DMS53 treated with DMSO at 0.1 percent for 48 hours (cell line): ENCODE measurements at regions not wholly inside any gene's neighbourhood (a gene's known extent, or its start where the extent isn't known, plus 50 kb on each side); places are given as distances from the start of the nearest gene placed in this dataset.
"Not testable (repeated sequence)": the region's sequence is repeated elsewhere in the genome, so short reads cannot be mapped to it uniquely, and the experiment has no call there.

Source experiments
- DNase-seq: peaks from one replicate; lab custom pipeline; 2025; ENCODE audit not compliant: unreplicated experiment; lab: John Stamatoyannopoulos, UW

DNA sequence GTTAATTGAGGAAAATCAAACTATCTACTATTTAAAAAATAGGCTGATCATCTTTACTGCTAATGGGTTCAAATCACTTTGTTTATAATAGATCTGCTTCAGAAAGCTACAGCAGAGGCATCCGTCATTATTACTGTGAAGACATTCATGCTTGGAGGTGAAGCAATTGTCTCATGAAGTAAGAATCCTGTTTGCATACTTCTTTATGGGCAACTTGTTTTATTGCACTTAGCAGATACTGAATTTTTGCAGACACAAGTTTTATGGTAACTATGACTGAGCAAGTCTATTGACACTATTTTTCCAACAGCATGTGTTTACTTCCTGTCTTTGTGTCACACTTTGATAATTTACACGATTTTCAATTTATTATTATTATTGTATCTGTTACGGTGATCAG is 573.9 kb downstream of the RFPL4B start:
- DNase-seq = no peak

DNA sequence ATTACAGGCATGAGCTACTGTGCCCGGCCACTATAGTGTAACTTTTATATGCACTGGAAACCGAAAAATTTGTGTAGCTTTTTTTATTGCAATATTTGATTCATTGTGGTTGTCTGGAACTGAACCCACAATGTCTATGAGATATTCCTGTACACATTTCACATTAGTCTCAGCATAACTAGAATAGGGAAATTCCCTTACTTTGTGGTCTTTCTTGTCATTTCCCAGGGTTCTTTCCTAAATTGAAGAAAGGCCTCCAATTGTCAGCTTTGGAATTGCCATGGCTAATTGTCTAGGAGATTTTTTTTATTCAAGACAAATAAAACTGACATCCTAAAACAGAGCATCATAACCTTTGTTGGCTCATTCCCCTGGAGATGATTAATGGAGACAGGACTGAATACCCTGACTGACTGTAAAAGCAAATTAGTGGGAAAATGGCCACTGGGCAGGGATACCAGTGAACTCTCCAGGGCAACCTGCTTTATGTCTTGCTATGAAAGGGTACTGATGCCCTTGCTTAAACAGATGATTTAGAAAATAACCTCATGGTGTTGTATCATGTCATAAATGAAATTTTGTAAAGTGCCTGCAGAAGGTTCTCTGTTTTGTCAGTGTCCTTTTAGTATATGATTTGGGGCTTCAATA is 576.9 kb downstream of the RFPL4B start:
- no peak for DNase-seq

DNA sequence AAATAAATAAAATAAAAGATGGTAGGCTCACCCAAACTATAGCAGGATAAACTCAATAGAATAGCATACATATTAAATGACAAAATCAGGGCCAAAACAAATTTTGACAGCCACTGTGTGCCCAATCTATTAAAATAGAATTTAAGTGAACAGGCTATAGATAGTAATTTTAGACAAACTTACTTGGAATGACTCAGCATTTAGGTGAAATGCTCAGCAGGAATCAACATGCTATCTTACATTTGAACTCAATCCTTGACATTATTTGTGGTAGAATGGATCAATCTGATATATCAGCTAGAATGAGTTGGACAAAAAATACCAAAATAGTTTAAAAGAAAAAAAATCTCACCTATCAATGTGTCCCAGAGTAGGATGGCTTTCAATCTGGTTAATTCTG is 578.6 kb downstream of the RFPL4B start:
- no peak for DNase-seq

DNA sequence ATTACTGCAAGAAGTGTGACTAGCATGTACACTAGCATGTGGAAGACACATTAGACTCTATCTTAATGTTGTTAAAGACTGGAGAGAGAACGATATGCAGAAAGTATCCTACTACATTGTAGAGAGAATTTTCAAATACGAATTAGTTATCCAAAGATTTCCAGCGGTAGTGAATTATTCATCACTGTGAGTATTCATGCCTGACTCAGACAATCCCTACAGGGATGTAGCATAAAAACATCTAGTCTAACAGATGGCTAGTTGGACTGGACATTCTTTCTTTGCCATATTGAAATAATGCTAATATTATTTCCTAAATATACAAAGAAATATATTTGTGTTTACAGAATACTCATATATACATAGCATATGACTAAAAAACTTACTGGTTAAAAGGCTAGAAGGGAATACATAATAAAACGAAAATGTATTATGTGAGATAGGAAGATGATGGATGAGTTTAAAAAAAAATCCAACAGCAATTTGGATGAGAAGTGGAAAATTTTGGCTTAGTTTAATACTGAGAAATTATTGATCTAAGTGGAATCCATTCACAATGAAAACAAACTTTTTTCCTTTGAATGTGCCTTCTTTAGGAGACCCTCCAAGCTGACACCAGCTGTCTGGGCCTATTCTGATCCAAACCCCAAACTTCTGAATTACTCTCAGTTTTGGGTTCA is 580.7 kb downstream of the RFPL4B start:
- no peak for DNase-seq

DNA sequence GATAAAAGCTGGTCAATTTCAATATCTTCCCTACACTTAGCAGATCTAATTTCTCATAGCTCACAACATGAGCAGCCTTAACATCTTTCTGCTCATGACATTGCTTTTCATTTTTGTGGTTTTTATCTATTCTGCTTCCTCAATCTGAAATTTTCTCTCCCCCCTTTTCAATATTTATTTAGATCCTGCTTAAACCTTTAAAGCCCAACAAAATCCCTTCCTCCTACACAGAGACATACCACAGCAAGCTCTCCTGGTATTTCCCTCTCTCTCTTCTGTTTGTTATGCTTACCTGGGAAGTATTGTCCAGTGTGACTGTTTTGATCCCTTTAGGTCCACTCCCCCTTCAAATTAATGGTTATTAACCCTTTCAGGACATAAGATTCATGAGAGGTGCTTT is 582.5 kb downstream of the RFPL4B start:
- DNase-seq = no peak

DNA sequence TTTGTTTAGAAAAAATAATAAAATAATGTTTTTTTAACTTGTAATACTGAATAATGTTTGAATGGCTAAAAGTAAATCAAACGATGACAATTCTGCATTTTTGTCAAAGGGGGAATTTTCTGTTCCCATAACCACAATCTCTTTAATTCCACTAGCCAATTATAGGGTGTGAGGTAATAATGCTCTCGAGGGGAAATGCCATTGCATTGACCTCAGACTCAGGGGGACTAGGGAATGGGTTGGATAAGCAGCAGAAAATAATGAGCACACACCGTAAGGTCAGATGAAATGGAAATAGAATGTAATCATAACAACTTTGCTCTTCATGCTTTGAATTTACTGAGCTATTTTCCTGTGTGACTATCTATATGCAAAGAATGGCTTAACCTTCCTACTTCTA is 584.7 kb downstream of the RFPL4B start:
- no peak for DNase-seq

DNA sequence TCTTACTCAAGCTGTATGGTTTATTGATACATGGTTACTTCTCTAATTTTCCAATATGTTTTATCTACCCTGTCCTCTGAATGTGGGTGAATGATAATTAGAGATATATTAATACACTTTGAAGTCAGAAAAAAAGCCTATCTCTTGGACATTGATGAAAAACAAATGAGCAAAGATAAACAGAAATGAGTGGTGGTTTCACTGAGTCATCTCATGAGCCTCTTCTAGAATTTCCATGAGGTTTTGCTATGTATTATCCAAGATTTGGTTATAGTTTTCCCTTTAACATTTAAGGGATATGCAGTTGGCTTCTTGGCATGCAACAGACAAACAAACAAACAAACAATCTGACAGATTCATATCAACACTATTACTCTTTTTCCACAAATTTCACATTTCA is 586.8 kb downstream of the RFPL4B start:
- no peak for DNase-seq

DNA sequence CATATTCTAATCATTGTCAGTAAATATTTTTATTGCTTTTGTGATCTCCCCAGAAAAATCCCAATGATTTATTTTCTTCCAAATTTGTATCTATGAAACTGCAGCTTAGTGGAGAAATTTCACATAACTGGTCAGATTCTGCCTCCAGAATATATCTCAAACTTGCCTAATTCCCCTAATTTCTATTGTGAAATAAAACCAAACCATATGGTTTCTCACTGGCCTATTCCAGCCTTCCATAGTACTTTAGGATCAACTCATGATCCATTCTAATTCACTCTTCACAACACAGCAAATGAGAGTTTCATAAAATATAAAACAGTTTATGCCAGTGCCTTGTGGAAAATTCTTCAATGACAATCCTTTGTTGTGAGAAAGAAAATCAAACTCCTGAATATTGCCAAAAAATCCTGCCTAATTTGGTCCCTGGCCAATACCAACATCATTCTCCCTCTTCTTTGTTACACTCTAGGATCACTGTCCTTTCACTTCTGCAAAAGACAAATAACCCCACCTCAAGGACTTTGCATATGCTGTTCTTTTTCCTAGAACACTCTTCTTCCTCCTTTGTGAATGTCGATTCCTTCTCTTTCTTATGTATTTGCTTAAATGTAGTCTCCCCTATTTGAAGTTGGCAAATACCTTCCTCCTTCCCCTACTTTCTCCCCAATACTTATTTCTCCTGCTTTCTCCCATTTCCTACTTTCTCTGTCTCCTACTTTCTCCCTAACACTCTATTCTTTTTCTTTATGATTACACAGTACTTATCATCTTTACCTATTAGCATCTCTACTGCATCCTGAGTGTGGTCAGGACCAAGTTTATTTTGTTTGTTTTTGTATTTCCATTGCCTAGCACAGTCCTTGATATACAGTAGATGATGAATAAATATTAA is 587.5 kb downstream of the RFPL4B start:
- DNase-seq = no peak

DNA sequence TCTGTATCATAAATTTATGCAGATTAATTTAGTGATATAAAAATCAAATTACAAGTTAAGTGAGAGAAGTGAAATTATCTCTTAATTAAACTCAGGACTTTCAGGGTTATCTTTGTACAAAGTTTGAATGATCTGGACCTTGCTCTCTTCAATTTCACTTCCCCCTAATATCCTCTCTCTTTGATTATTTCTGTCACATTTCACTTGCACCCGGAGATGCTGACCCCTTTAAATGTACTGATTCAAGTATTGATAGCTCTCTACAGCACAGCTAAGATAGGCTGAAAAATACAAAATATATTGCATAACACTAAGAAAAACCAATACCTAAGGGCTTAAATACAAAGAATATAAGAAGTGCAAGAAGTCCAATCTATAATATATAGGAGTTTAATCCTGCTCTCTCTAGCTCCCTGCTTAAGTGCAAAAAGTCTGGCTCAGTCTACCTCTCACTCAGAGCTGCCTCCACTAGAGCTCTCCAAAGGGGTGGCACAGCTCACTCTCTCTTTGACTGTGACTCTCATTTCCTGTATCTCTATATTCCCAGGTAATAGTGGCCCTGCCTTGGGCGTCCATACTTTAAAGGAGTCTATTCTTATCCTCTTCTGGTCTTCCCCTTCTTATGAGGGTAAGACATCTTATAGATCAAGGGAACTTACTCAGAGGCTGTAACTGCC is 588.4 kb downstream of the RFPL4B start:
- DNase-seq = no peak

DNA sequence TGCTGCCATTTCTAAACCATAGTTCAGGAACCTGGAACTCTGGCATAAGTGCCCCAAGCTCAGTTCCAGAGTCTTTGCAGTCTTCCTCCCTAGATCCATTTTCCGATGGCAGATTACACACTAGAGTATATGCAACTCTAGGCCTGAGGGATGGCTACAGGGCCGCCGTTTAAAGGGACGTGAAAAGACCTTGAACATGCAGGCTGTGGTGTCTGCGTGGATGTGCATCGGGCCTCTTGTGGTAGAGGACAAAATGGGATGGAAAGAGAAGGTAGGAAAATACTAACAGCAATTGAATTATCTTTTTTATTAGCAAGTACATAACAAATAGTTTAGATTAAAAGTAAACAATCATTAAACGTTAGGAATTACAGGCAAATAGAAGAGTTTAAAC is 588.9 kb downstream of the RFPL4B start:
- no peak for DNase-seq

DNA sequence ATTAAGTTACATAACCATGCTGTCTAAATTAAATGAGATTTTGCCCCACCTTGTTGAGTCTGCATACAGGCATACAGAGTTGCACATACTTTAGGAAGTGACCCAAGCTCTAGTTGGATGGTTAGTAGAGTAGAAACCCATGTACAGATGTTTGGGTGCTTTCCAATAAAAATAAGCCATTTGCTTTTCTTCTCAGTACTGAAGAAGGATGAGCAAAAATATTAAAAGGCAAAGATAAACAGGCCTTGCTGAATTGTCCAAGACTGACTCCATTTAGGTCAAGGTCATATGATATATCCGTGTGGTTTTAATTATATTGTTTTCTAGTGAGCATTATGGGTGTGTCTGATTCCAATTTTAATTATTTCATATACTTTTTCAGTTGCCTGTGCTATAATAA is 589.4 kb downstream of the RFPL4B start:
- no peak for DNase-seq

DNA sequence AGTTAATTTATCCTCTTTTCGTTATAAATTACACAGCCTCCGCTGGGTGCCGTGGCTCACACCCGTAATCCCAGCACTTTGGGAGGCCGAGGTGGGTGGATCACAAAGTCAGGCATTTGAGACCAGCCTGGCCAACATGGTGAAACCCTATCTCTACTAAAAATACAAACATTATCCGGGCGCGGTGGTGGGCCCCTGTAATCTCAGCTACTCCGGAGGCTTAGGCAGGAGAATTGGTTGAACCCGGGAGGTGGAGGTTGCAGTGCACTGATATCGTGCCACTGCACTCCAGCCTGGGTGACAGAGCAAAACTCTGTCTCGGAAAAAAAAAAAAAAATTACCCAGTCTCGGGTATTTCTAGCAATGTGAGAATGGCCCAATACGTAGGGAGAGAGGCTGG is 590.6 kb downstream of the RFPL4B start:
- not testable (repeated sequence) for DNase-seq

DNA sequence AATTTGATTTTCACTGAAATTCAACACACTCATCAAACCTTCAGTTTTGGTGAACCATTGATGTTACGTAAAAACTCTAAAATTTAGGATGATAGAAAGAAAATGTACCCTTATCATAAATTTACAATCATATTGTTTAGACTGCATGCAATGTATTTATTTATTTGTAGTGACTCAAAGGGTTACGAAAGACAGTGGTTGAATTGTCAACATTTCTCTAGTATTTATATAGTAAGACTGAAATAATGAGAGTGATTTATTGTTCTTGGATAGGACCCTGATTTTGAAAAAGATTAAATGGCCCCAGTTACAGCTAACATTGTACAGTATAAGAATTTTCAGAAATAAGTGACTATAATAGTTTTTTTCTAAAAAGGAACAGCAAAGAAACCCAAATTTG is 591.5 kb downstream of the RFPL4B start:
- DNase-seq = no peak

DNA sequence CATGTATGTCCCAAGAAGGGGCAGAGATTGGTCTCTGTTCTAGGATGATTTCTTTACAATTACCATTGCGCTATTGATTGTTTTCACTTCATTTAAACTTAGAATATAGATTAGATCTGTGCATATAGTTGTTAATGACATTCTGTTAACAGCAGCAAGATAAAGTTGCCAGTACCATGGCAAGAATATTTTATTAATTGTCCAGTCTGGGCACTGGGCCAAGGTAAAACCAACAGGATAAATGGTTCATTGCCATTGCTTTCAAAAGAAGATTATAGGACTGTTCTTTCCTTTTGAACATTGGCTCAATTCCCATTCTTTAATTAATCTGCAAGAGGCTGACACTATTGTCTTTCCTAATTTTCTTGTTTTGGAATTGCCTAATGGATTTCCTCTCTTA is 592.4 kb downstream of the RFPL4B start:
- no peak for DNase-seq

DNA sequence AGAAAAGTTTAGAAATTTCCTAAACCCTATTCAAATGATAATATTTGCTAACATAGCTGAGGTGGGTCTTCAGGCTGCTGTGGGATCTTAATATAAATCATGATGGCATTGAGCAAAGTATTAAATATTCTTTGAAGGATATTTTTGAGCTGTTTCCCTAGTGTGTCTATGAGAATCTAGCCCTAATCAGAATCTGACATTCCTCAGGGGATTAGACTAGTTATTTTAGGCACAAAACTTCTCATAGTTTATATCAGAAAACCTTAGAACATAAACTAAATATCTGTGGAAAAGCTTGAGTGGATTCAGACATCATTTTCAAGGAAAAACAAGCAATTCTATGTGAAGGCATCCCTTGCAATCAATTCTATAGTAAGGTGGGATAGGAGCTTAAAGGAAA is 594.5 kb downstream of the RFPL4B start:
- no peak for DNase-seq

DNA sequence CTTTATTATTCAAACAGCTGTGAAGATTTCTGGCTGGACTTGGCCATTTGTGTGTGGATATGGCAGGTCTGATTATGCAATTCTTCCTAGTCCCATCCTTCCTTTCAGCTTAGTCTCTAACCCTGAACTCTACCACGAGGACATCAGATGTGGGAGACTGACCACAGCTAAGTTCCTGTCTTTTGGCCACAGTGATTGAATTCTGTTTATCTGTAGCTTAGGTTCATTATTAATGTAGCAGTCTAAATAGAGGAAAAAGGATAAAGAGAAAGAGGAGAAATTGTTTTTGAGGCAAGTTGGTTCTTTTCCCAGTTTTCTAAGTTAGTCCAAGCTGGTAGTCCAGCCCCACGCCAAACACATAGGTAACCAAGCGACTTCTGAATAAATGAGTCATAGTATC is 598.9 kb downstream of the RFPL4B start:
- no peak for DNase-seq

DNA sequence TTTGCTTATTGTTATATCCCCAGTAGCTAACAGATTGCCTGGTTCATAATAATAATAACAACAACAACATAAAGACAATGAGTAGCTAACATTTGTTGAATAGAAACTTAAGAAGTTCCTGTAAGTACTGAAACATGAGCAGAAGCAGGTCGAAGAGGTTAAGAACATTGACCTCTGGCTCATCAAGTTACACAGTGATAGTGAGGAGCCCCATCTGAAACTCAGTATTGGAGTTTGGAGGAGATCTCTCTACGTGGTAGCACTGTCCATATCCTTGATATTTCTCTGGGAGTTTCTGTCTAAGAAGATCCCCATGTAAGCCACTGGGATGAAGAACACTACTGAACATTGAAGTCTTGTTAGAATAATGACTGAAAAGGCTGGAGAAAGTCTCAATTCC is 600.4 kb downstream of the RFPL4B start:
- no peak for DNase-seq

DNA sequence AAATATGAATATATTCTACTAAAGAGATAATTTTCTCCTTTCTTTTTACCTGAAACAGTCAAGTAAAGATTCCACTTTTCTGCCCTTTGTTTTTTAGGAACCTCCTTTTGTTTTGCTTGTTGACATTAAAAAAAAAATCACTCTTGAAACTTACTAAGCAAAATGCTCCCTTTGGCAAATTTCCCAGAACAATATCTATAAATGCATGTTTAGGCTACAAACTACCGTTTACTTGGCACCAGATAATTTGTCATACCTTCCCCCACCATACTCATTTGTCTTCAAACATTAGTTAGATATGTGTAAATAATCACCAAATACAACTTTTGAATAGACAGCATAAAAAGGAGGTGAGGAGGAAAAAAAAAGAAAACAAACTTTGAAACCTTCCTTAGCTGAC is 604.7 kb downstream of the RFPL4B start:
- DNase-seq = no peak

DNA sequence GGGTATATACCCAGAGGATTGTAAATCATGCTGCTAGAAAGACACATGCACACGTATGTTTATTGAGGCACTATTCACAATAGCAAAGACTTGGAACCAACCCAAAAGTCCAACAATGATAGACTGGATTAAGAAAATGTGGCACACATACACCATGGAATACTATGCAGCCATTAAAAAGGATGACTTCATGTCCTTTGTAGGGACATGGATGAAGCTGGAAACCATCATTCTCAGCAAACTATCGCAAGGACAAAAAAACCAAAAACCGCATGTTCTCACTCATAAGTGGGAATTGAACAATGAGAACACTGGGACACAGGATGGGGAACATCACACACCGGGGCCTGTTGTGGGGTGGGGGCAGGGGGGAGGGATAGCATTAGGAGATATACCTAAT is 608.6 kb downstream of the RFPL4B start:
- not testable (repeated sequence) for DNase-seq

DNA sequence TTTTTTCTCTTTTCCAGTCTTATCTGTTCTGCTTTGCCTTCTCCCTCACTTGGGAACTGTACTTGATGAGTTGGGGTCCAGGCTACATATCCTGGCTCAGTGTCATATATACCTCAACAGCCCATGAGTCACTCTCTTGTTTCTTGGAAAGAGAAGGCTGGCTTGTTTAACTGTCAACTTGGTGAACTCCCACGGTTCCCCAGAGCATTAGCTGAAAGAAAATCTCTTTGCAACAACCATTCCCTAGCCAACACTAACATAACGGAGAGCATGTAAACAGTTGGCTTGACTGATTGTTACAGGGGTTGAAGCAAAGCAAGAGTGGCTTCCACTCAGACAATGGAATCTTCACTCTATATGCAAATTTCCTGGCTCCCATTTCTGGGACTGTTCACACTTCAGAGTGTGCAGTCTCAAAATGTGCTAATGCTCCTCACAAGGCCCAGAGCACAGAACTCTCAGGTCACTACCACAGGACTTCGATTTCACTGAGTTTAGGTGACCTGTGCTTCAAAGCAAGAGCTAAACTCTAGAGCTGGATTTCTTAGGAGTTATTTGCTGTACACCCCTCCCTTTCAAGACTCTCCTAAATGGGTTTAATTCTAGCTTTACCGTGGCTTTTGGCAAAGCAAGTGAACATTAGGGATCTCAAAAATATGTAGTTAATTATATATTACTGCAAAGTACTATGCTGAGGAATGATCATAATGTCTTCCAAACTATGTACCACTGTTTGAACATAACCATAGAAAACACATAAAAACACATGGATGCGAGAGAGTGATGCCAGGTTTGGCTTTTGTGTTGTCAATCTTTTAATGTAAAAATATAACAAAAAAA is 609.8 kb downstream of the RFPL4B start:
- no peak for DNase-seq

DNA sequence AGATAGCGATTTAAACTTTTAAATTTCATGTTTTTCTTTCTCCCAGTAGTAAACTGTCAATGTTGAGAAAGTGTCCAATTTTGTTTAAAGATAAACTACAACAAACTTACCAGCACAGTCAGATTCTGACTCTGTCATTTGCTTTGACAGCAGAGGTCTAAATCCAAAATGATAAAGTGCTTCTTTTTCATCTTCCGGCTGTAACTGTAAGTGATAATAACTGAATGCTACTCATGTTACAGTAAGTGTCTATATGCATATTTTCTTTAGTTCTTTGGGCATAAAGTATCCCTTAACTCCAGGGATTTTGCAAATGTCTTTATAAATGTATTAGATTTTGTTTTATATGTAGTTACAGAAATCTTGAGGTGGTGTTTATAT is 610.4 kb downstream of the RFPL4B start:
- DNase-seq = no peak
